ENCODE measurements at regions not wholly inside any gene's neighbourhood (a gene's known extent, or its start where the extent isn't known, plus 50 kb on each side); places are given as distances from the start of the nearest gene placed in this dataset.
A peak's percentile ranks its signal among the peaks of the same experiment; 100 is the strongest.

DNA sequence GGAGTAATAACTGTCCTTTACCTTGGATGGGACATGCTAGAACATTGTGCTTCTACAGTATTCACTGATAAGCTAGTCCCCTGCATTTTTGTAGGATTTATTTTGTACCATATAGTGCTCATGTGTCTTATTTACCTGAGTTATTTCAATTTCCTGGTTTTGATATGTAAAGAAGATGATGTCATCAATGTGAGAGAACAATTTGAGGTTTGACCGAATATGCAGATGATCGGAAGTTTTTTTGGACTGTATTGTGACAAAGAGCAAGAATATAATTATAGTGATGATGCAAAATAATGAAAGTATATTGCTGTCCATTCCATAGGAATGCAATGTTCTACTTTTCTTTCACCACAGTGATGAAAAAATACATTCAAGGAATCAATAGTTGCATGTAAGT is 114.8 kb downstream of the RERGL start:
- Histone ChIP-seq H3K9me3 (replicated peaks; ENCODE audit: insufficient read depth, low read length) (no peaks in the 10 kb centered on the region), H4K20me1 (ENCODE audit: insufficient read depth, low read length) (no peaks in the 10 kb centered on the region), H3K27ac (ENCODE audit: low read length) (no peak overlapping the region), H3K4me2 (ENCODE audit: low read depth, low read length) (no peak overlapping the region), H3K9ac (ENCODE audit: low read length) (no peak overlapping the region), H3K79me2 (ENCODE audit: low read length) (no peaks in the 10 kb centered on the region), H3K4me1 (ENCODE audit: low read length) (no peaks in the 10 kb centered on the region), H3F3A (ENCODE audit: insufficient read depth, low read length) (no peaks in the 10 kb centered on the region), H3K27me3 (replicated peaks; ENCODE audit: insufficient read depth, low read length) (no peaks in the 10 kb centered on the region), H3K36me3 (replicated peaks; ENCODE audit: insufficient read depth, low read length) (no peaks in the 10 kb centered on the region), H3K9me2 (replicated peaks; ENCODE audit: insufficient read depth, low read length) (no peaks in the 10 kb centered on the region), H2AFZ (ENCODE audit: low read length) (no peak overlapping the region), H3K4me3 (ENCODE audit: low read length) (no peak overlapping the region)
- TF ChIP-seq, protein P1, sequence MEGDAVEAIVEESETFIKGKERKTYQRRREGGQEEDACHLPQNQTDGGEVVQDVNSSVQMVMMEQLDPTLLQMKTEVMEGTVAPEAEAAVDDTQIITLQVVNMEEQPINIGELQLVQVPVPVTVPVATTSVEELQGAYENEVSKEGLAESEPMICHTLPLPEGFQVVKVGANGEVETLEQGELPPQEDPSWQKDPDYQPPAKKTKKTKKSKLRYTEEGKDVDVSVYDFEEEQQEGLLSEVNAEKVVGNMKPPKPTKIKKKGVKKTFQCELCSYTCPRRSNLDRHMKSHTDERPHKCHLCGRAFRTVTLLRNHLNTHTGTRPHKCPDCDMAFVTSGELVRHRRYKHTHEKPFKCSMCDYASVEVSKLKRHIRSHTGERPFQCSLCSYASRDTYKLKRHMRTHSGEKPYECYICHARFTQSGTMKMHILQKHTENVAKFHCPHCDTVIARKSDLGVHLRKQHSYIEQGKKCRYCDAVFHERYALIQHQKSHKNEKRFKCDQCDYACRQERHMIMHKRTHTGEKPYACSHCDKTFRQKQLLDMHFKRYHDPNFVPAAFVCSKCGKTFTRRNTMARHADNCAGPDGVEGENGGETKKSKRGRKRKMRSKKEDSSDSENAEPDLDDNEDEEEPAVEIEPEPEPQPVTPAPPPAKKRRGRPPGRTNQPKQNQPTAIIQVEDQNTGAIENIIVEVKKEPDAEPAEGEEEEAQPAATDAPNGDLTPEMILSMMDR (IDR thresholded peaks at IDR 0.05; ENCODE audit: low read length): no peak
- TF ChIP-seq EZH2 (optimal IDR thresholded peaks at IDR 0.05; ENCODE audit: low read depth, low read length): no peak
- no peak for TF ChIP-seq EZH2phosphoT487 (IDR thresholded peaks at IDR 0.05; ENCODE audit: low read length)
- no peak for DNase-seq

DNA sequence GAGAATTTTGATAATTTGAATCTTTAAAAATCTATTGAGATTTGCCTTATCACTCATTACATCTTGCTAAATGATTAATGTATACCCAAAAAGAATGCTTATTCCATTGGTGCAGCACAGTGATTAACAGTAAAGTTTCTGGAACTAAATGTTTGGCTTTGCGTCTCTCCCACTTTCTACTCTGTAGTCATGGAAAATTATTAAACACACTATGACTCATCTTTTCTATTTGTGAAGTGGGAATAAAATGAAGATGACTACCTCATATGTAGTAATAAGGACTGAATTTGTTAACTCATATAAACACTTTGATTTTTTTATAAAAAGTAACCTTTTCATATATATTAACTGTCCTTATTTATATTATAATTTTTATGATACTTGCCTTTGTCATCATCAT is 118.1 kb downstream of the RERGL start:
- H4K20me1 ChIP-seq (ENCODE audit: insufficient read depth, low read length): no peaks in the 10 kb centered on the region
- H3F3A ChIP-seq (ENCODE audit: insufficient read depth, low read length): no peaks in the 10 kb centered on the region
- H3K9ac ChIP-seq (ENCODE audit: low read length): no peak overlapping the region
- H3K27me3 ChIP-seq (replicated peaks; ENCODE audit: insufficient read depth, low read length): no peaks in the 10 kb centered on the region
- no peak overlapping the region for H2AFZ ChIP-seq (ENCODE audit: low read length)
- H3K9me2 ChIP-seq (replicated peaks; ENCODE audit: insufficient read depth, low read length): no peaks in the 10 kb centered on the region
- no peaks in the 10 kb centered on the region for H3K9me3 ChIP-seq (replicated peaks; ENCODE audit: insufficient read depth, low read length)
- no peak for DNase-seq
- no peaks in the 10 kb centered on the region for H3K4me1 ChIP-seq (ENCODE audit: low read length)
- no peak overlapping the region for H3K4me2 ChIP-seq (ENCODE audit: low read depth, low read length)
- no peak overlapping the region for H3K4me3 ChIP-seq (ENCODE audit: low read length)
- no peak overlapping the region for H3K27ac ChIP-seq (ENCODE audit: low read length)
- TF ChIP-seq EZH2 (optimal IDR thresholded peaks at IDR 0.05; ENCODE audit: low read depth, low read length) (no peak), EZH2phosphoT487 (IDR thresholded peaks at IDR 0.05; ENCODE audit: low read length) (no peak)
- TF ChIP-seq, protein P1 (IDR thresholded peaks at IDR 0.05; ENCODE audit: low read length): no peak
- no peaks in the 10 kb centered on the region for H3K36me3 ChIP-seq (replicated peaks; ENCODE audit: insufficient read depth, low read length)
- no peaks in the 10 kb centered on the region for H3K79me2 ChIP-seq (ENCODE audit: low read length)

DNA sequence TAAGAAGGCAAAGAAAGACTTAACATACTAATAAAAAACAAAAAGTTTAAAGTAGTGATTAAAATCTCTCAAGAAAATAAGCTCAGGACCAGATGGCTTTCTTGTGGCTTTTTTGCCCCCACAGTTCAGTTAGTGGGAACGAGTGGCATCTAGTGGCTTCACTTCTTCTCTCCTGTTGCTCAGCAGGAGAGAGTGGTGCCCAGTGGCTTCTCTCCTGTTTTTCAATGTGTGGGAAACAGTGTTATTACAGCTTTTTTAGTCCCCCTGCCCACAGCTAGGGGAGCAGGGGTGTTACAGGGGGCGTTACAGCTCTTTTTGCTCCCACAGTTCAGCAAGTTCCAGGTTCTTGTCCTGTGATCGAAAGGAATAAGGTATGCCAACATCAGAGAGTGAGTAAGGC is 135.2 kb downstream of the RERGL start:
- peak overlapping the region; percentile 21; the same call in 1 of the 2 replicates for H3K4me2 ChIP-seq (ENCODE audit: low read depth, low read length)
- H3K79me2 ChIP-seq (ENCODE audit: low read length): no peaks in the 10 kb centered on the region
- DNase-seq: peak; percentile 54
- H2AFZ ChIP-seq (ENCODE audit: low read length): peak overlapping the region; percentile 39
- no peaks in the 10 kb centered on the region for H3K27me3 ChIP-seq (replicated peaks; ENCODE audit: insufficient read depth, low read length)
- peak overlapping the region; percentile 23; the same call in 1 of the 2 replicates for H3K27ac ChIP-seq (ENCODE audit: low read length)
- peaks cover 22% of the 10 kb centered on the region; the same call in 1 of the 2 replicates for H3K4me1 ChIP-seq (ENCODE audit: low read length)
- 0 out of 2 replicates have a peak, but pooled peaks cover 6% of the 10 kb centered on the region for H3F3A ChIP-seq (ENCODE audit: insufficient read depth, low read length)
- TF ChIP-seq EZH2 (optimal IDR thresholded peaks at IDR 0.05; ENCODE audit: low read depth, low read length) (no peak), EZH2phosphoT487 (IDR thresholded peaks at IDR 0.05; ENCODE audit: low read length) (no peak)
- TF ChIP-seq, protein P1 (IDR thresholded peaks at IDR 0.05; ENCODE audit: low read length): peak; percentile 51
- no peaks in the 10 kb centered on the region for H3K9me2 ChIP-seq (replicated peaks; ENCODE audit: insufficient read depth, low read length)
- H3K36me3 ChIP-seq (replicated peaks; ENCODE audit: insufficient read depth, low read length): no peaks in the 10 kb centered on the region
- H3K9me3 ChIP-seq (replicated peaks; ENCODE audit: insufficient read depth, low read length): no peaks in the 10 kb centered on the region
- no peak overlapping the region for H3K4me3 ChIP-seq (ENCODE audit: low read length)
- no peaks in the 10 kb centered on the region for H4K20me1 ChIP-seq (ENCODE audit: insufficient read depth, low read length)
- H3K9ac ChIP-seq (ENCODE audit: low read length): no peak overlapping the region

All from MM.1S (cell line).